ENCODE measurements at regions not wholly inside any gene's neighbourhood (a gene's known extent, or its start where the extent isn't known, plus 50 kb on each side); places are given as distances from the start of the nearest gene placed in this dataset.

GRCh38 chr6:40755046-40755681, 168.0 kb upstream of the LRFN2 start:
- FAIRE-seq: no peak
- no peak overlapping the region for H2AK5ac ChIP-seq (ENCODE audit: low read depth, low read length)
- peaks cover 1 to 39% (median 24%) of the 10 kb centered on the region in 4 experiments; a peak in 6 of 7 replicates for H3K27me3 ChIP-seq (replicated peaks in 1 of 4; ENCODE audit: control insufficient read depth in 3 of 4, extremely low read depth in 1 of 4, insufficient read depth in 3 of 4, low read length in 3 of 4)
- no peak for TF ChIP-seq SUZ12 (IDR thresholded peaks at IDR 0.05; ENCODE audit: low read length)
- TF ChIP-seq MAX (IDR thresholded peaks at IDR 0.05): no peak
- no peak for TF ChIP-seq EP300 (IDR thresholded peaks at IDR 0.05; ENCODE audit: borderline replicate concordance in 1 of 2, low read depth in 2 of 2, low read length in 2 of 2)
- TF ChIP-seq EGR1 (IDR thresholded peaks at IDR 0.05; ENCODE audit: borderline replicate concordance, low read depth, low read length): no peak
- no peak for TF ChIP-seq EZH2 (IDR thresholded peaks at IDR 0.05; ENCODE audit: low read depth, low read length, severe bottlenecking)
- no peak for TF ChIP-seq KDM1A (IDR thresholded peaks at IDR 0.05; ENCODE audit: borderline replicate concordance, low read length)
- TF ChIP-seq HDAC2 (IDR thresholded peaks at IDR 0.05; ENCODE audit: borderline replicate concordance in 1 of 2, low read depth in 2 of 2, low read length in 2 of 2): no peak
- TF ChIP-seq TCF12 (IDR thresholded peaks at IDR 0.05; ENCODE audit: low read depth, low read length): no peak
- TF ChIP-seq CBX8 (IDR thresholded peaks at IDR 0.05; ENCODE audit: borderline replicate concordance, low read depth, low read length): no peak
- TF ChIP-seq YY1 (IDR thresholded peaks at IDR 0.05; ENCODE audit: low read depth, low read length): no peak
- TF ChIP-seq ASH2L (IDR thresholded peaks at IDR 0.05; ENCODE audit: low read length): no peak
- no peak overlapping the region for H4K5ac ChIP-seq (ENCODE audit: insufficient read length, low read depth, low read length)
- peak overlapping the region; percentile 63; the same call in 1 of the 2 replicates for H4K8ac ChIP-seq (ENCODE audit: extremely low read depth, insufficient read depth, low read length)
- no peaks in the 10 kb centered on the region for H3K9me3 ChIP-seq (ENCODE audit: insufficient read depth in 2 of 2, low read depth in 1 of 2, low read length in 1 of 2)
- CTCF ChIA-PET (ENCODE audit: partially characterized antibody): interaction anchor here (1.0 kb wide), 1 partner anchor 28 kb away, joined by 3 read pairs; no protein-coding TSS in a partner anchor
- 0 out of 2 replicates have a peak overlapping the region, but pooled peaks have one; percentile 0 for H3K18ac ChIP-seq (ENCODE audit: extremely low read depth, low read length)
- H2BK20ac ChIP-seq (ENCODE audit: low read length): no peak overlapping the region
- no peak overlapping the region for H3K4ac ChIP-seq (replicated peaks; ENCODE audit: insufficient read length, low read depth, low read length)
- no peak overlapping the region for H3K9ac ChIP-seq (replicated peaks in 1 of 4; ENCODE audit: extremely low read depth in 1 of 4, low read depth in 3 of 4, low read length in 3 of 4)
- peak overlapping the region; percentile 62 to 65 for H3K4me2 ChIP-seq (ENCODE audit: insufficient read depth in 1 of 2, low read depth in 2 of 2, low read length in 2 of 2)
- peaks cover 0 to 10% (median 7%) of the 10 kb centered on the region in 4 experiments; a peak in 6 of 7 replicates for H3K4me1 ChIP-seq (replicated peaks in 1 of 4; ENCODE audit: control insufficient read depth in 3 of 4, insufficient read depth in 4 of 4, low read length in 3 of 4)
- no peaks in the 10 kb centered on the region for H3K79me1 ChIP-seq (ENCODE audit: low read depth, low read length)
- H4K20me1 ChIP-seq (replicated peaks in 1 of 2; ENCODE audit: control insufficient read depth in 1 of 2, insufficient read depth in 2 of 2, low read length in 2 of 2): no peaks in the 10 kb centered on the region
- POLR2A ChIA-PET (ENCODE audit: partially characterized antibody): no interaction called here
- no peak for DNase-seq (ENCODE audit: low read depth in 1 of 2, low spot score in 2 of 2)
- no peak overlapping the region for H3K23ac ChIP-seq (ENCODE audit: insufficient read length)
- 32% methylated on average over 19 of the region's 20 CpGs; no CpG with 5 or more reads in 1 of the 2 experiments for WGBS, 2 experiments (ENCODE audit: extremely low coverage in 1 of 2, insufficient coverage in 1 of 2, insufficient read length in 1 of 2, insufficient replicate concordance in 2 of 2, low coverage in 1 of 2, low lambda C conversion rate in 2 of 2, missing lambda C conversion rate in 1 of 2)
- no peak overlapping the region for H3K56ac ChIP-seq (replicated peaks; ENCODE audit: insufficient read length, low read depth, low read length)
- H3K79me2 ChIP-seq (ENCODE audit: control insufficient read depth in 1 of 2, insufficient read depth in 2 of 2, low read length in 2 of 2): no peaks in the 10 kb centered on the region
- no peaks in the 10 kb centered on the region for H3K36me3 ChIP-seq (ENCODE audit: control insufficient read depth in 2 of 4, insufficient read depth in 4 of 4, low read length in 3 of 4)
- no peak overlapping the region for H2BK5ac ChIP-seq (ENCODE audit: low read depth, low read length)
- H2BK12ac ChIP-seq (ENCODE audit: low read depth, low read length): no peak overlapping the region
- H3K23me2 ChIP-seq (ENCODE audit: low read depth, low read length): peaks cover 5% of the 10 kb centered on the region; the same call in 1 of the 2 replicates
- no peak overlapping the region for H3K14ac ChIP-seq (ENCODE audit: insufficient read length)
- peak overlapping the region; percentile 62 for H2AFZ ChIP-seq (ENCODE audit: low read length)
- H2BK120ac ChIP-seq (replicated peaks; ENCODE audit: low read depth, low read length): no peak overlapping the region
- H4K91ac ChIP-seq (replicated peaks; ENCODE audit: insufficient read length, low read length): no peak overlapping the region
- peak overlapping the region; percentile 22 to 53 (median 30); a peak in 6 of 8 replicates for H3K4me3 ChIP-seq (ENCODE audit: extremely low read depth in 1 of 4, insufficient read depth in 2 of 4, low read depth in 3 of 4, low read length in 4 of 4)
- H3K27ac ChIP-seq (ENCODE audit: low read depth, low read length): no peak overlapping the region
- no peak overlapping the region for H2BK15ac ChIP-seq (ENCODE audit: low read length)
